ENCODE measurements at regions not wholly inside any gene's neighbourhood (a gene's known extent, or its start where the extent isn't known, plus 50 kb on each side); places are given as distances from the start of the nearest gene placed in this dataset.

DNA sequence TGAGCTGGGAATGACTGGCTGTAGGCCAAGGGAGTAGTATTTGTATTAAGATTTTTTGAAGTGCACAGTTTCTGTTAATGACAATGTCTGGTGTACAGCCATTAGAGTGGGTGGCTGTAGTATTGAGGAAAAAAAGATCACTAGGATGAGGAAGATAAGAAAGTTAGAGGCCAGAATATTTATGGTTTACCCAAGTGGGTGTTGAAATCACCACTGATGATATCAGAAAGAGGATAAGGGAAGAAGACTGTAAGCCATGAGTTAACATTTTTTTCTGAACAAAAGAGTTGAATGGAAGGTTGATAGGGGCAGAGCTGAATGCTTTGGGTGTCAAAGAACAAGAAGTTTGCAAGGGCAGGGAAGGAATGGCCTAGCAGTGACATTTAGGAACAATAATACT, 104.7 kb downstream of the PRDM13 start (continued):
- no peak for TF ChIP-seq TSHZ2 (CRISPR knock-in tag; IDR thresholded peaks at IDR 0.05)
- TF ChIP-seq, protein P1, sequence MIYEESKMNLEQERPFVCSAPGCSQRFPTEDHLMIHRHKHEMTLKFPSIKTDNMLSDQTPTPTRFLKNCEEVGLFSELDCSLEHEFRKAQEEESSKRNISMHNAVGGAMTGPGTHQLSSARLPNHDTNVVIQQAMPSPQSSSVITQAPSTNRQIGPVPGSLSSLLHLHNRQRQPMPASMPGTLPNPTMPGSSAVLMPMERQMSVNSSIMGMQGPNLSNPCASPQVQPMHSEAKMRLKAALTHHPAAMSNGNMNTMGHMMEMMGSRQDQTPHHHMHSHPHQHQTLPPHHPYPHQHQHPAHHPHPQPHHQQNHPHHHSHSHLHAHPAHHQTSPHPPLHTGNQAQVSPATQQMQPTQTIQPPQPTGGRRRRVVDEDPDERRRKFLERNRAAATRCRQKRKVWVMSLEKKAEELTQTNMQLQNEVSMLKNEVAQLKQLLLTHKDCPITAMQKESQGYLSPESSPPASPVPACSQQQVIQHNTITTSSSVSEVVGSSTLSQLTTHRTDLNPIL (CRISPR knock-in tag; IDR thresholded peaks at IDR 0.05; ENCODE audit: low read depth), result no peak
- no peak for TF ChIP-seq ZFP30 (CRISPR knock-in tag; IDR thresholded peaks at IDR 0.05)

GRCh38 chr6:99711925-99712324, 105.3 kb downstream of the PRDM13 start:
- TF ChIP-seq ZNF70 (CRISPR knock-in tag; IDR thresholded peaks at IDR 0.05) (no peak), ARNTL (CRISPR knock-in tag; IDR thresholded peaks at IDR 0.05; ENCODE audit: borderline replicate concordance, low read depth) (no peak), ZNF8 (CRISPR knock-in tag; IDR thresholded peaks at IDR 0.05) (no peak), GLIS3 (CRISPR knock-in tag; IDR thresholded peaks at IDR 0.05) (no peak), PPARA (CRISPR knock-in tag; IDR thresholded peaks at IDR 0.05; ENCODE audit: borderline replicate concordance) (no peak), ZC3H10 (CRISPR knock-in tag; IDR thresholded peaks at IDR 0.05) (no peak), TSHZ2 (CRISPR knock-in tag; IDR thresholded peaks at IDR 0.05) (no peak), ZNF565 (CRISPR knock-in tag; conservative IDR thresholded peaks at IDR 0.05; ENCODE audit: low read depth) (no peak), ZFP3 (CRISPR knock-in tag; IDR thresholded peaks at IDR 0.05) (no peak), ESRRG (CRISPR knock-in tag; IDR thresholded peaks at IDR 0.05) (no peak), TCF4 (CRISPR knock-in tag; IDR thresholded peaks at IDR 0.05; ENCODE audit: borderline replicate concordance) (no peak), BACH2 (CRISPR knock-in tag; IDR thresholded peaks at IDR 0.05; ENCODE audit: borderline replicate concordance) (no peak)
- TF ChIP-seq, protein P2, sequence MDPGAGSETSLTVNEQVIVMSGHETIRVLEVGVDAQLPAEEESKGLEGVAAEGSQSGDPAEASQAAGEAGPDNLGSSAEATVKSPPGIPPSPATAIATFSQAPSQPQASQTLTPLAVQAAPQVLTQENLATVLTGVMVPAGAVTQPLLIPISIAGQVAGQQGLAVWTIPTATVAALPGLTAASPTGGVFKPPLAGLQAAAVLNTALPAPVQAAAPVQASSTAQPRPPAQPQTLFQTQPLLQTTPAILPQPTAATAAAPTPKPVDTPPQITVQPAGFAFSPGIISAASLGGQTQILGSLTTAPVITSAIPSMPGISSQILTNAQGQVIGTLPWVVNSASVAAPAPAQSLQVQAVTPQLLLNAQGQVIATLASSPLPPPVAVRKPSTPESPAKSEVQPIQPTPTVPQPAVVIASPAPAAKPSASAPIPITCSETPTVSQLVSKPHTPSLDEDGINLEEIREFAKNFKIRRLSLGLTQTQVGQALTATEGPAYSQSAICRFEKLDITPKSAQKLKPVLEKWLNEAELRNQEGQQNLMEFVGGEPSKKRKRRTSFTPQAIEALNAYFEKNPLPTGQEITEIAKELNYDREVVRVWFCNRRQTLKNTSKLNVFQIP (CRISPR knock-in tag; IDR thresholded peaks at IDR 0.05; ENCODE audit: borderline replicate concordance, low read depth), result no peak
- TF ChIP-seq, protein P3, sequence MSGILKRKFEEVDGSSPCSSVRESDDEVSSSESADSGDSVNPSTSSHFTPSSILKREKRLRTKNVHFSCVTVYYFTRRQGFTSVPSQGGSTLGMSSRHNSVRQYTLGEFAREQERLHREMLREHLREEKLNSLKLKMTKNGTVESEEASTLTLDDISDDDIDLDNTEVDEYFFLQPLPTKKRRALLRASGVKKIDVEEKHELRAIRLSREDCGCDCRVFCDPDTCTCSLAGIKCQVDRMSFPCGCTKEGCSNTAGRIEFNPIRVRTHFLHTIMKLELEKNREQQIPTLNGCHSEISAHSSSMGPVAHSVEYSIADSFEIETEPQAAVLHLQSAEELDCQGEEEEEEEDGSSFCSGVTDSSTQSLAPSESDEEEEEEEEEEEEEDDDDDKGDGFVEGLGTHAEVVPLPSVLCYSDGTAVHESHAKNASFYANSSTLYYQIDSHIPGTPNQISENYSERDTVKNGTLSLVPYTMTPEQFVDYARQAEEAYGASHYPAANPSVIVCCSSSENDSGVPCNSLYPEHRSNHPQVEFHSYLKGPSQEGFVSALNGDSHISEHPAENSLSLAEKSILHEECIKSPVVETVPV (CRISPR knock-in tag; IDR thresholded peaks at IDR 0.05), result no peak
- TF ChIP-seq, protein P4, sequence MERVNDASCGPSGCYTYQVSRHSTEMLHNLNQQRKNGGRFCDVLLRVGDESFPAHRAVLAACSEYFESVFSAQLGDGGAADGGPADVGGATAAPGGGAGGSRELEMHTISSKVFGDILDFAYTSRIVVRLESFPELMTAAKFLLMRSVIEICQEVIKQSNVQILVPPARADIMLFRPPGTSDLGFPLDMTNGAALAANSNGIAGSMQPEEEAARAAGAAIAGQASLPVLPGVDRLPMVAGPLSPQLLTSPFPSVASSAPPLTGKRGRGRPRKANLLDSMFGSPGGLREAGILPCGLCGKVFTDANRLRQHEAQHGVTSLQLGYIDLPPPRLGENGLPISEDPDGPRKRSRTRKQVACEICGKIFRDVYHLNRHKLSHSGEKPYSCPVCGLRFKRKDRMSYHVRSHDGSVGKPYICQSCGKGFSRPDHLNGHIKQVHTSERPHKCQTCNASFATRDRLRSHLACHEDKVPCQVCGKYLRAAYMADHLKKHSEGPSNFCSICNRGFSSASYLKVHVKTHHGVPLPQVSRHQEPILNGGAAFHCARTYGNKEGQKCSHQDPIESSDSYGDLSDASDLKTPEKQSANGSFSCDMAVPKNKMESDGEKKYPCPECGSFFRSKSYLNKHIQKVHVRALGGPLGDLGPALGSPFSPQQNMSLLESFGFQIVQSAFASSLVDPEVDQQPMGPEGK (CRISPR knock-in tag; IDR thresholded peaks at IDR 0.05; ENCODE audit: borderline replicate concordance), result no peak
- no peak for ATAC-seq

- no peak for ATAC-seq
- TF ChIP-seq TCF4 (CRISPR knock-in tag; IDR thresholded peaks at IDR 0.05; ENCODE audit: borderline replicate concordance) (no peak), BACH2 (CRISPR knock-in tag; IDR thresholded peaks at IDR 0.05; ENCODE audit: borderline replicate concordance) (no peak), ESRRG (CRISPR knock-in tag; IDR thresholded peaks at IDR 0.05) (no peak), TSHZ2 (CRISPR knock-in tag; IDR thresholded peaks at IDR 0.05) (no peak), ISL1 (CRISPR knock-in tag; IDR thresholded peaks at IDR 0.05) (no peak), OSR1 (CRISPR knock-in tag; IDR thresholded peaks at IDR 0.05) (no peak)
- TF ChIP-seq, protein P4 (CRISPR knock-in tag; IDR thresholded peaks at IDR 0.05; ENCODE audit: borderline replicate concordance), result no peak
Measured at GRCh38 chr6:99712519-99712918, 105.9 kb downstream of the PRDM13 start.

All from SK-N-SH treated with all-trans-retinoic acid at 6 μM for 48 hours (cell line).